COR-L47 (cell line): ENCODE measurements at regions not wholly inside any gene's neighbourhood (a gene's known extent, or its start where the extent isn't known, plus 50 kb on each side); places are given as distances from the start of the nearest gene placed in this dataset.

ENCODE experiments used
- DNase-seq: peaks from one replicate; lab custom pipeline; 2025; lab: John Stamatoyannopoulos, UW

- no peak for DNase-seq
Measured at GRCh38 chr2:19203866-19204265, 154.6 kb downstream of the OSR1 start.

- no peak for DNase-seq
Measured at GRCh38 chr2:19201911-19202462, 156.4 kb downstream of the OSR1 start.

- DNase-seq = no peak
Measured at GRCh38 chr2:19198381-19198780, 160.0 kb downstream of the OSR1 start.

GRCh38 chr2:19195661-19196060, 162.8 kb downstream of the OSR1 start:
- no peak for DNase-seq

- DNase-seq = no peak
Measured at GRCh38 chr2:19189391-19189790, 169.0 kb downstream of the OSR1 start.

GRCh38 chr2:19187323-19188020, 171.0 kb downstream of the OSR1 start:
- no peak for DNase-seq

- DNase-seq = no peak
Measured at GRCh38 chr2:19185086-19185485, 173.3 kb downstream of the OSR1 start.

GRCh38 chr2:19178175-19178574, 180.2 kb downstream of the OSR1 start:
- no peak for DNase-seq

- DNase-seq = no peak
Measured at GRCh38 chr2:19176977-19177376, 181.4 kb downstream of the OSR1 start.

GRCh38 chr2:19176172-19176852, 182.1 kb downstream of the OSR1 start:
- no peak for DNase-seq

- DNase-seq = no peak
Measured at GRCh38 chr2:19174176-19174575, 184.2 kb downstream of the OSR1 start.

- no peak for DNase-seq
Measured at GRCh38 chr2:19171409-19171808, 187.0 kb downstream of the OSR1 start.

GRCh38 chr2:19169134-19169768, 189.2 kb downstream of the OSR1 start:
- DNase-seq = no peak

GRCh38 chr2:19164099-19164498, 194.3 kb downstream of the OSR1 start:
- peak; percentile 10 for DNase-seq

GRCh38 chr2:19158896-19159295, 199.5 kb downstream of the OSR1 start:
- no peak for DNase-seq

GRCh38 chr2:19158211-19158610, 200.2 kb downstream of the OSR1 start:
- no peak for DNase-seq

- no peak for DNase-seq
Measured at GRCh38 chr2:19156646-19157045, 201.8 kb downstream of the OSR1 start.

GRCh38 chr2:19150726-19151125, 207.7 kb downstream of the OSR1 start:
- no peak for DNase-seq

GRCh38 chr2:19146867-19147266, 211.6 kb downstream of the OSR1 start:
- no peak for DNase-seq

GRCh38 chr2:19141234-19142004, 217.0 kb downstream of the OSR1 start:
- no peak for DNase-seq

GRCh38 chr2:19140463-19141208, 217.8 kb downstream of the OSR1 start:
- no peak for DNase-seq

- DNase-seq = no peak
Measured at GRCh38 chr2:19139386-19139785, 219.0 kb downstream of the OSR1 start.
